Islet of Langerhans (tissue), 1 donor: ENCODE measurements at regions not wholly inside any gene's neighbourhood (a gene's known extent, or its start where the extent isn't known, plus 50 kb on each side); places are given as distances from the start of the nearest gene placed in this dataset.
"Not testable (repeated sequence)": the region's sequence is repeated elsewhere in the genome, so short reads cannot be mapped to it uniquely, and the experiment has no call there.

Experiments used
- FAIRE-seq: peaks from one replicate; lab custom pipeline; 2011; peaks lifted over from hg19 to GRCh38; lab: Jason Lieb, UNC

DNA sequence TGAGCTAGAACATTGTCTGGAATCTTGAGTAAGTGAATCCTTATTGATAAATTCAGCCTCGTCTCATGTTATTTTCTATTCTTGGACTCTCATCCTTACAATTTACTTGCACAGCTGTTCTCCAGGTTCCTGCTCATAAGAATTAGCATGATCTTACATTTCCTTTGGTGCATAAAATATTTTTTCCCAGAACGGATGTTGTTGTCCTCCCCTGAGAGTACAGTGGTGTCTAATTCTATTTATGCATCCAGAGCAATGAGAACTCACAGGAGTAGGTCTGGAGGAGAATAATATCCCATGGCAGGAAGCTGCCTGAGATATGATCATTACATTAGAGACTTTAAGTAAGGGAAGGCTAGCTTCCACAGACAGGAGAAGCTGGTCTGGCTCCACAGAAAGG lies 178.4 kb upstream of the MAST4 start:
- no peak for FAIRE-seq

DNA sequence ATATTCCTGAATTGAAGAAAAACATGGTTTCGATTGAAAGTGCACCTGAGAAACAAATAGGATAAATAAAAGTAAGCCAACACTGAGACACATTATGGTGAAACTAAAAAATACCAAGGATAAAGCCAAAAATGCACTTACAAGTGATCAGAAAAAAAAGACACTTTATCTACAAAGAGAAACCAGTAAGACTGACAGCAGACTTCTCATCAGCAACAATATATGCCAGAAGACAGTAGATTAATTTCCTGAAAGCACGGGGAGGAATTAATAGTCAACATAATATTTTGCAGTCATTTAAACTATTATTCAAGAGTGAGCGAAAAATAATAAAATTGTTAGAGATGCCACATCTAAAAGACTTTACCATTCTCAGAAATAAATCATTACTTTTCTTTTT lies 172.7 kb upstream of the MAST4 start:
- no peak for FAIRE-seq

DNA sequence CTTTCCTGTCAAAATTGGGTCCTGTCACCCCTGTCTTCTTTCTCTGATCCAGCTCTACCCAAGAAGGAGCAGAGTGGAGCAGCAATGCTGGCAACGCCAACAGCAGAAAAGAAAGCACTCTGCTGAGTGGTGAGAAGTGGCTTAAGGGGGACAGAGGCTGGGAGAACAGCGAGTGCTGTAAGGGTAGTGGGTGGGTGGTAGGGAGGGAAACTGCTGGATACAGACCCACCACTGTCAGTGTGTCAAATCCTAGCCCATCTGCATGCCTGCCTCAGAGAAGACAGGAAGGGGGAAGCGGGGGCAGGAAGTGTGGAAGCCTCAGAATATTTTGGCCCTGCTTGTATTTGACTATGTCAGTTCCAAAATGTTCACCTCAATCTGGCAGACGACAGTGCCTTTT lies 170.4 kb upstream of the MAST4 start:
- FAIRE-seq = no peak

DNA sequence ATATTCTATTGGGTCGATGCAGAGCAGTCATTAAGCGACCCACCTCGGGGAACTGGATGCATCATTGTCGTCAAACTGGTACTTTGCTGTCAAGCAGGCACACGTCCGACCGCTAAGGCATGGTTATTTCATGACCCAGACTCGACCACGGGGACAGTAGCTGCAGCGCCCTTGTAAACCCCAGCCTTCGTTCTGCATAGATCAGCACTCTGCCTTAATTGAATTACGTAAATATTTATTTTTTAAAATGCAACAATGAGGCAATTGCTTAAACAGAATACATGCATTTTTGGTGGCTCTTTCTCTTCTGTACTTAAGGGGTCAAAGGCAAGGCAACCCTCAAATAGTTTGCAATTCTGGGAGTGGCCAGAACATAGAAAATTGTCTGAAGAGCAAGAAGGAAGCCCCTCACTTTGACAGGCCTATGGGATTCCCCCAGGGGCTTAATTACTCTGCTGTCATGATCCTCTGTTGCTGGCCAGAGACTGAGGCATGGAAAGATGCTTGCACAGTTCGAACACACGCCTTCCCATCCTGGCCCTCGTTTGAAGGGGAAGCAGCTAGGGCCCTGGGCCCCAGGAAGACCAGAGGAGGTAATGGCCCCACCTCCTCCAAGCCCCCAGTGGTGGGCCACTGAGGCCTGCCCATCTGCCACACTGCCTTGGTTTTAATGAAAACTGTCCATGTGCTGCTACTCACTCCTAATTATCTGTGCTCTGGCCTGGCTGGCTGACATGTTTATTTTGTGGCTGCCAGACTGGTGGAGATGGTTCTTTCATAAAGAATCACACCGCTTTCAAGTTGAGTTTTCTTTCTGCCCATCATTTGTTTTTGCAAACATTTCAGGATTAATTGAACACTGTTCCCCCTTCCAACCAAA lies 169.7 kb upstream of the MAST4 start:
- FAIRE-seq = no peak

DNA sequence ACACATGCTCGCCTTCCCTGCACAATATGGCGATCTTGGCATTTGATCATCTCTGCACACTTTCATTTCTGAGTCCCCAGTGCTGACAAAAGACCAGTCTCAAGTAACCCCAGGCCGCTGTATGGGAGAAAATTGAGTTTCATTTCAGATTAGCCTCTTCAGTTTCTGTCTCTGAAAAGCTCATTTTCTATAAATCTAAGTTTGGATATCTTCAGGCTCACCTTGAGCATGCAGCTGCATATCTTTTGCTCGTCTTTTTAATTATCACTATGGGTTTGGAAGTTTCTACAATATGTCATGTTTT lies 169.1 kb upstream of the MAST4 start:
- FAIRE-seq = no peak

DNA sequence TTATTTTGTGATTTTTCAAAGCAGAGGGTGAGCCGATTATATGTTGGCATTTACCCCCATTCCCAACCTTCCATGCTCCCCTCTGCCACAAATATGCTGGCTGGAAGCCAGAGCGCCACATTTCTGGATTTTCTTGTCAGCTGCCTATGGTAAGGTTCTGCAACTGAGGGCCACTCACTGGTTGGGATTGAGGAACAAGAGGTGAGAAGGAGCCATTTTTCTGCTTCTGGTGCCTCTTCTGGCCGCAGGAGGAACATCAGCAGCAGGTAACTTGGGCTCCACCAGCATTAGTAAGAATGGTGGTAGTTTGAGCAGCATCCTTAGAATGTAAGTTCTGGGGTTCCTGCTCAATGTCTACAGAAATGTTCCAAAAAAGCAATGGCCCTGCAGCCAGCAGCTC lies 159.5 kb upstream of the MAST4 start:
- FAIRE-seq = no peak

DNA sequence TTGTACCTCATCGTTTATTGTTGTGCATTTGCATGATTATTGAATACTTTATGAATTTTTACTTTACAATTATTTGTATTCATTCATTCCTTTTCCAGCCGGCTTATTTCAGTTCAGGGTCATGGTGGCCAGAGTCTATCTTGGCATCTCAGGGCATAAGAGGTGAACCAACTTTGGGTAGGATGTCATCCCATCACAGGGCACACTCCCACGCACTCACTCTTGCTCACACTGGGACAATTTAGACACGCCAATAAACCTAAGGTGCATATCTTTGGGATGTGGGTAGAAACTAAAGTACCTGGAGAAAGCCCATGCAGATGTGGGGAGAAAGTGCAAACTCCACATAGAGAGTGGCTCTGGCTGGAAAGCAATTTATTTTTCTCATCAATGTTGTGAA lies 158.1 kb upstream of the MAST4 start:
- FAIRE-seq = no peak

DNA sequence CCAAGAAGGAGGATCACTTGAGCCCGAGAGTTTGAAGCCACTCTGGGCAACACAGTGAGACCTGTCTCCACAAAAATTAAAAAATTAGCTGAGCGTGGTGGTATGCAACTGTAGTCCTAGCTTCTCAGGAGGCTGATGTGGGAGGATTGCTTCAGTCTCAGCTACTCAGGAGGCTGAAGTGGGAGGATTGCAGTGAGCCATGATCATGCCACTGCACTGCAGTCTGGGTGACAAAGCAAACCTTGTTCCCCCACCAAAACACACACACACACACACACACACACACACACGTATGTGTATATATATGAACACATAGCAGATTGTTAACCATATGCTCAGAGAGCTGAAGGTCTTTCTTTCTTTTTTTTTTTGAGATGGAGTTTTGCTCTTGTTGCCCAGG lies 157.5 kb upstream of the MAST4 start:
- no peak for FAIRE-seq

DNA sequence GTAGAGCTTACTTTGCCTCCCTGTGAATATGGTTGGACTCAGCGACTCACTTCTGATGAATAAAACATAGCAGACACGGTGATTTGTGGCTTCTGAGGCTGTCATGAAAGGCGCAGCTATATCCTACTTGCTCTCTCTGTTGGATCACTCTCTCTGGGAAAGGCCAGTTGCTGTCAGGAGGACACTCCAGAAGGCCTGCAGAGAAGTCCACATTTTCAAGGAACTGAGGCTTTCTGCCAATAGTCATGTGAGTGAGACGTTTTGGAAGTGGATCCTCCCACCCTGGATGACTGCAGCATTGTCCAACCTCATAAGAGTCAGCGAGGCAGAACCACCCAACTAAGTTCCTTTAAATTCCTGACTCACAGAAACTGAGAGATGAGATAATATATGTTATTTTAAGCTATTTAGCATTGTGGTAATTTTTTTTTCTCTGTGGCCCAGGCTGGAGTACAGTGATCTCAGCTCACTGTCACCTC lies 156.0 kb upstream of the MAST4 start:
- no peak for FAIRE-seq

DNA sequence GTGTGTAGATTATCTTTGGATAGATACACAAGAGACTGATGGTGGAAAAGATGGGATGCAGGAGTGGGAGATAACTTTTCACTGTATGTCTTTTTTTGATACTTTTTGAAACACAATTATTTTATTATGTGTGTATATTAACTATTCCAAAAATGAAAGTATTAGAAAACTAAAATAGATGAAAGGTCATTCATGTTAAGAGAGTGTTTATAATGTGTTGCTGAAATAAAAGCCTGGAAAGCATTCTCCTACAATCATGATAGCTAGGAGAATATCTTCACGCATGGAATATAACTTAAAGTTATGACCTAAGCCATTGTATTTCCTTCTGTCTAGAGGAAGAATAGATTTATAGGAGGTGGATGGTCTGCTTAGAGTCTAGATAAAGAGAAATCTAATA lies 154.8 kb upstream of the MAST4 start:
- no peak for FAIRE-seq

DNA sequence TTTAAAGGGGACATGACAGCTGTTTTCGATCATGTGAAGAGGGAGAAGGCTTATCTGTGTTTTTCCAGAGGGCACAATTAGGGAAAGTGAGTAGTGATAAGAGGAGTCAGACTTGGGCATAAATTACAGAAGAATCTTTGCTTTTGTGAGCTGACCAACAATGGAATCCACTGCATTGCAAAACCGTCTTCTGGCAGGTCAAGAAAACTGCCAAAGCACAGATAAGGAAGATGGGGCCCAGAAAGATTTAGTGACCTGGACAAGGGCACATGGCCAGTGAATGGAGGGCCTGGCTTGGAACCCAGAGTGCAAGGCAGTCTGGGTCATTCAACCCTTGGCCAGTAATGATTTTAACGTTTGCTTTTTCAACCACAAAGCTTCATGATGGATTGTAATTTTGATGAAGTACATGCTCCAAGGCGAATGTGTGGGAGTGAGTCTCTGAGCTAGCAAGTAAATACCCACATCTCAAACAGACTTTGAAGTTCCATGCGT lies 153.2 kb upstream of the MAST4 start:
- no peak for FAIRE-seq

DNA sequence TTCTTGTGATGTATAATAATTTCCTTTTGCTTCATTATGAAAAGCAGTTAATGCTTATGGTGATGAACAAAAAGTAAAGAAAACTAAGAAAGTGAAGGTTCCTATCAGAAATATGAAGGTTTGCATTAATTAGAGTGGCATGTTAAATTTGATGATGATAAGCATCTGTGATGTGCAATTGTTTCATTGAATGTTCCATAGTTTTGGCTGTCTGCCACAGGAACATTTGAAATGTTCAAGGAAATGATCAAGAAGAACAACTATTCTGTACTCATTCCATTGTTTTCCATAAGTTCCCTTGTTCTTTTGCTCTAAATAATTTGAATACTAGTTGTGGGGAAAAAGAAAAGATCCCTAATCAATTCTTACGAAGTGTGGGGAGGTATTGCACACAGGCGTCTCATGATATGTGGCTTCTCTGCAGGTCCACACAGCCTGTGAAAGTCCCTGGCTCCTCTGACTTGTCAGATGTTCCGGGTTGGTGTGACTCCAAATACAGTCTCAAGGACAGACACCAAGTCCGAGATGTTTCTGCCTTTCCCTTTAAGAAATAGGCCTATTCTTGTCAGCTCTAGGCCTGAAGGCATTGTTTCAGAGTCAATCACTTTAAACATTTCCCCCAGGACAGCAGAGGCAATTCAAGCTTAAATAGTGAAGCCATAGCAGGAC lies 152.6 kb upstream of the MAST4 start:
- FAIRE-seq = no peak

DNA sequence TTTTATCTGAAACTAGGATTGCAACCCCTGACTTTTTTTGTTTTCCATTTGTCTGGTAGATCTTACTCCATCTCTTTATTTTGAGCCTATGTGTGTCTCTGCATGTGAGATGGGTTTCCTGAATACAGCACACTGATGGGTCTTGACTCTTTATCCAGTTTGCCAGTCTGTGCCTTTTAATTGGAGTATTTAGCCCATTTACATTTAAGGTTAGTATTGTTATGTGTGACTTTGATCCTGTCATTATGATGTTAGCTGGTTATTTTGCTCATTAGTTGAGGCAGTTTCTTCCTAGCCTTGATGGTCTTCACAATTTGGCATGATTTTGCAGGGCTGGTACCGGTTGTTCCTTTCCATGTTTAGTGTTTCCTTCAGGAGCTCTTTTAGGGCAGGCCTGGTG lies 148.1 kb upstream of the MAST4 start:
- FAIRE-seq = not testable (repeated sequence)

DNA sequence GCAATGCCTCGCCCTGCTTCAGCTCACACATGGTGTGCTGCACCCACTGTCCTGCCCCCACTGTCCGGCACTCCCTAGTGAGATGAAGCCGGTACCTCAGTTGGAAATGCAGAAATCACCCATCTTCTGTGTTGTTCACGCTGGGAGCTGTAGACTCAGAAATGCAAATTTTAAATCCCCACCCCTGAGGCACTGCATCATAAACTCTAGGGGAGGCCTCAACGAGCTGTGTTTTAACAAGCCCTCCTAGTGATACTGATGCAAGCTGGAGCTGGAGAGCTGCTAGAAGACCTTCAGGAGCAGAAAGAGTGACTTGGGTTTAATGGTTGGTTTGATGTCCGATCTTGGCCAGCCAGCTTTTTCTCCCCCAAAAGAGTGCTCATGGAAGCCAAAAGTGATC lies 146.0 kb upstream of the MAST4 start:
- no peak for FAIRE-seq

DNA sequence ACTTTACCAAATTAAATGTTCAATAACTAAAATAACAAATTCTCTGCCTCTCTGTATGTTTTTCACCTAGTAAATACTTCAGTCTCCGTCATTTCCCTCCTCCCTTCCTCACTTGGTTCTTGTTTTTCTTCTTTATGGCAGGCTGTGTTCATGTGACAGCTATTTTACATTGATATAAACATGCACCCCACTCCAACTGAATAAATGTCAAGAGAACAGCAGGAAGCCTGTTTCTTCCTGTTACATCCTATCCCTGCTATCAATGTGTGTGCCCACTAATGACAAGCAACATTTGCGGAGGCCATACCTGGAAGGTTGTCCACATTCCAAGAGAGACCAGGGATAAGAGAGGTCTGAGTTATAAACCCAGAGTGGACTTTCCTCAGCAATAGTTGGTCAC lies 145.2 kb upstream of the MAST4 start:
- no peak for FAIRE-seq

DNA sequence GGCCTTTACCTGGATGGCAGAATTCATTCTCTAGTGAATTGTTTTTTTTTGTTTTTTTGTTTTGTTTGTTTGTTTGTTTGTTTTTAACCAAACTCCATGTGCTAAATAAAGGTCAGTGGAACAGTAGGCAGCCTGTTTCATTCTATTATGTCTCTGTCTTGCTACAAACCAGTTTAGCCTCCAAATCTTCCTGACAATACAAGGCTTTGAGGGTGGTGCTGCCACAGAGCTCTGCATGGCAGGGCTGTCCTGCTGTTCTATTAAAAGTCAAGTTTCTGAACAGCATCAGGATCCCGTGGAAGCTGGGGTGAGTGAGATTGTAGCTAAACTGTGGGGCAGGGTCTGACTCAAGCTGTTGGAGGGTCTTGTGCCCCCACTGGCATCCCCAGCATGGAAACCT lies 144.1 kb upstream of the MAST4 start:
- FAIRE-seq = no peak

DNA sequence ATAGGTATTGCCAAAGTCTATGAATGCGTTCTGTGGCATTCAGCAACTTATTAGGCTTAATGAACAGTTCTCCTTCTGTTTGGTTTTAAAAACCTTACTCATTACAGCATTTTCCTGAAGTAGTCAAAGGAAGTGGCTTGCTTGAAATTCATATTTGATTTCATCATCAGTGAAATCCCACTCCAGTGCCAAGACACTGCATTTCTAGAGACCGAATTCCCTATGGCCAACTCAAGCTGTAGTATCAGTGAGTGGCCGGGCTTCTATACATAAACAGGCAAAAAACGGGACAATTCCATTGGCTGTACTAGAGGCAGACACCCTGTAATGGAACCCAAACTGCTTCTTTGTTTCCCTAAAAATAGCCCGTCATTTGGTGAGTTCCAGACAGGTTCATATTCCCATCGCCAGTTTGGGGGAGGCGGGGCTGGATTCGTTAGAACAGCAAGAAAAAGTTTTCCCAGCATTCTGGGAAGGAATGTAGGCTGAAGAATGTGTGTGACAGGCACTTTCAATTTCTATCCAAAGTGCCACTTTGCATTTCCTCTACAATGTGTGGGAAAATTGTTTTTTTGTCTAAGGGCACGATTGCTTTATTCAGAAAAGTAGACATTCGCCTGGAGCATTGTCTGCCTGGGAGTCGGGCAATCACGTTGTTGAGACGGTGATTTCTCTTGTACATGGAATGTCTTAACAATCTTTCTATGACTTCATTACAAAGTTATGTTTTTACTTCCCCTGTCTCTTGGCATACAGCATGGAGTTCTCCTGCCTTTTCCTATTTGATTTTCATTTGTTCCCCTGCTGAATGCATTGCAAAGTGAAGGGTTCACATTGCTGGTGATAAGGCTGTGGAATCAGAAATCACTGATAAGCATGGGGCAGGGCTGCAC lies 141.8 kb upstream of the MAST4 start:
- FAIRE-seq = no peak

DNA sequence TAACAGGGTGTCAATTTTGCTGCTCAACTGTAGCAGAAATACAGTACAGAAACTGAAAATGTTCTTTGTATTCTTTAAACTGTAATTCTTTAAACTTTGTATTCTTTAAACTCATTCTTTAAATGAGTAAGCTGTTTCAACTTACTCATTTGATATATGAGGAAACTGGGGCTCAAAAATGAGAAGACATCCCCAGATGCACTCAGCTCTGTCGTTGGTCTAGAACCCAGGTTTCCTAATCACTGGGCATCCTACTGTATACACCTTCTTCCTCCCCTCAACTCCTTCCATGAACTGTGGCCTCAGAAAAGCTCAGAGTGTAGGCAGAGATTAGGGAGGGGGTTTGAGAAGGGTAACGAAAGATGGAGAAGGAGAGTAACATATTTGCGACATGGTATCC lies 136.5 kb upstream of the MAST4 start:
- no peak for FAIRE-seq

DNA sequence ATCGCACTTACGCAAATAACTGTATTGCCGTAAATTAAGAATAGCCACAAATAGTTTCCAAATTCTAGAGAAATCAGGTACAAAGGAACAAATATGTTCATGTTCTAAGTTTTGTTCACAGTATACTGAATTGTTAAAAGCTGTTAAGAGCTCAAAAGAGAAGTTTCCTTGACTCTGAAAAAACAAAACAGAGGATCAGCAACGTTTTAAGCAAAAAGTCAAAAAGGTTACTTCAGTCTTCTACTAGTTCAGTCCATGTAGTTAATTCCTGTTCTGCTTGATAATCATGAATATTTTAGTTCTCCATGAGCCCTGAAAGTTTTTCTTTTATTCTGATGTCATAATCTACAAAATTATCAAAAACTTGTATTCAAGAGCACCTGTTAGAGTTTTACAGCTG lies 128.6 kb upstream of the MAST4 start:
- FAIRE-seq = no peak

DNA sequence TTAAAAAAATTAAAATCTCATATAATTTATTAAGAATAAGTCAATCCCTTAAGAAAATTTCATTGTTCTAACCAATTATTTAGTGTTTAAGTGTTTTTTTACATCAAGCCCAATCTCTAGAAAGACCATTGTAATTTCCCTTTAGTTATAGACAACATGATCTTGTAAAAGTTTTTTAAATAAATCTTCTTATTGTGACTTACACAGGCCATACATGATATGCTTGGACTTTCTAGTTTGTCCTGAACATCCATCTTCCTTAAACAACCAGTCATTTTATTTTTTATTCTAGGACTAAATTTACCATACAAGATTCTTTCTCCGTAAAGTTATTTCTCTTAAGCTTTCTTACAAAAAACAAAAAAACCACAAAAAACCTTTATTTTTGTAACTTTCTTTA lies 126.5 kb upstream of the MAST4 start:
- no peak for FAIRE-seq

DNA sequence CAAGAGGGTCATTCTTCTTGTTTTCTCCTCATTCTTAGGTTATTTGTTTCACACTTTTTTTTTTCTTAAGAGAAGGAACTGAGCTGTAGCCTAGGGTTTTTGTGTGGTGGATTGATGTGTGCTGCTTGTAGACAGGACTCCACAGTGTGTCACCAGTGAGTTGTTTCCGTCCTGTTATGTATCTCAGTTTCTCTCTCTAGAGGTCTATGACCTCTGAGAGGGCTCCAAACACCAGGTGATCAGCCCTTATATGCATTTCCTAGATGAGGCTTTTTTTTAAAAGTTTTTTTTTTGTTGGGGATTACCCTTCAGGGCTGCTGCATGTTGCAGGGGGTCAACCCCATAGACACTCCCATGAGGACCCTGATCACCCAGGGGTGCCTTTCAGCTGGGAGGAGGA lies 124.2 kb upstream of the MAST4 start:
- FAIRE-seq = no peak

DNA sequence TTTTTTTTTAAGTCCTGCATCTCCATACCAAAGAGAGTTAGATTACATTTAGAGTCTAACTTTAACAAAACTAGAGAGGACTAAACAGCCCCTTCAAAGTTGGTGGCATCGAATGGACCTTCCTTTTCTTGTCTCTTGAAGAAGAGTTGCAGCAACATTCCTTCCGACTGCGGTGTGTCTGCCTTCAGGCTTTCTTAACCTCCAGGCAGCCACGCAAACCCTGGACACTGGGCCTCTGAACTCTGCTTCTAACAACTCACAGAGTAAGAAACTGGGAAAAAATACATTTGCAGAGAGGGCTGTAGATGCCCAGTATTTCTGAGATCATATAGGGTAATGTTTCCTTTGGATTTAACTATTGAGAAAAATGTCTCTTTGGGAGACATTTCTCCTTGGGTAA lies 120.5 kb upstream of the MAST4 start:
- no peak for FAIRE-seq

DNA sequence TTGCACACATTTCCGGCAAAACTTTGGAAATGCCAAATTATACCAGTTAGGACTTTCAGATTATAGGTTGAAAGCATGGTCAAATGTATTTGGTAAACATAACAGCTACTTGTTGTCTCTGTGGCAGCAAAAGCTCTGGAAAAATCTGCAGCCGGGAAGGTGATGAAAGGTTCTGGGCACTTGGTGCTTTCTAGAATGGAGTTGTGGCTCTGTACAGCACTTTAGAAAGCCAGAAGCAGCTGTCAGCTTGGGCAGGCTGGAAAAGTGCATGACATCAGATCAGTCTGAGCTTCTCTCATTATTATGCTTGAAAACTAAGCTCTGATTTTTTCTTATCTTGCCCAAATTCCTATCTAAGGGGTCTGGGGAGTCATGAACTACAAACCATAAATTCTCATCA lies 118.6 kb upstream of the MAST4 start:
- FAIRE-seq = no peak
